Gastrocnemius medialis (tissue), 4 donors: ENCODE measurements at regions not wholly inside any gene's neighbourhood (a gene's known extent, or its start where the extent isn't known, plus 50 kb on each side); places are given as distances from the start of the nearest gene placed in this dataset.

Experiments used
- CTCF ChIP-seq, 5 experiments: fragments of 450-650 bp in 3 of 5; fragments of 200-600 bp in 2 of 5; sonication (generic) in 2 of 5; IDR thresholded peaks in 4 of 5; conservative IDR thresholded peaks in 1 of 5; 1 replicate in 4 of 5; 2 replicates in 1 of 5; pipeline ENCODE4 v1.5.1; 2016 to 2019; ENCODE audit warnings: antibody characterized with exemption in 5 of 5, mild to moderate bottlenecking in 3 of 5, moderate library complexity in 3 of 5
- POLR2A ChIP-seq, 2 donors: fragments of 450-650 bp; IDR thresholded peaks; one replicate each; pipeline ENCODE4 v1.6.1; 2017; ENCODE audit warnings: antibody characterized with exemption in 2 of 2, mild to moderate bottlenecking in 2 of 2, moderate library complexity in 2 of 2

DNA sequence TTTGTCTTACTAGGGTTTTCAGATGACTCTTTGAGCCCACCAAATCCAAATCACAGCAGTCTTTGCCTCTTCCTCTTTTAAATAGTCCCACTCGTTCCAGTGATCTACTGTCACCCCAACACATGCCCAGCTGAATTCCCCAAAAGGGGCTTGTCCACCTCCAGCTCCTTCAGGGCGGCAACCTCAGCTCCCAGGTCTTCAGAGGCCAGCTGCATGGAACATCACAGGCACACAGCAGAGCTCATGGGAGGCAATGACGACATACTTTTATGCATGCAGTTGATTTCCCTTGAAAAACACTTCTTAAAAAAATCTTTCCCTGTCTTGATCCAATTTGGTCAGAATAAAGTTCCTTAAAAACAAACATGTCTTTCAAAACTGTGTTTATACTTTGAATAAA lies 244.3 kb upstream of the NR2F2 start:
- TF ChIP-seq CTCF (IDR thresholded peaks at IDR 0.05 in 4 of 5, conservative IDR thresholded peaks at IDR 0.05 in 1 of 5) (no peak), POLR2A (IDR thresholded peaks at IDR 0.05) (no peak)
